Osteoblast (primary cell): ENCODE measurements at regions not wholly inside any gene's neighbourhood (a gene's known extent, or its start where the extent isn't known, plus 50 kb on each side); places are given as distances from the start of the nearest gene placed in this dataset.

Experiments
- DNase-seq: peaks from one replicate; pipeline ENCODE4 v3.0.0; 2011; ENCODE audit warnings: low spot score, mixed read lengths; ENCODE audit not compliant: insufficient read length; ENCODE audit errors: missing footprints
- H2AFZ ChIP-seq: 2 replicates; pipeline ENCODE4 v1.6.0; 2011; ENCODE audit warnings: mild to moderate bottlenecking, low read length
- H3K27ac ChIP-seq: 2 replicates; pipeline ENCODE4 v1.5.1; 2011; ENCODE audit warnings: mild to moderate bottlenecking, low read depth, low read length, moderate library complexity
- H3K27me3 ChIP-seq: 2 replicates; pipeline ENCODE4 v1.6.0; 2012; ENCODE audit warnings: mild to moderate bottlenecking, control low read depth, inconsistent platforms, low read length, moderate library complexity; ENCODE audit not compliant: insufficient read depth
- H3K36me3 ChIP-seq: 2 replicates; pipeline ENCODE4 v1.5.1; 2011; ENCODE audit warnings: mild to moderate bottlenecking, low read length, control low read depth, moderate library complexity; ENCODE audit not compliant: insufficient read depth
- H3K4me1 ChIP-seq: 2 replicates; pipeline ENCODE4 v1.5.1; 2011; ENCODE audit warnings: mild to moderate bottlenecking, low read length, control low read depth, moderate library complexity; ENCODE audit not compliant: insufficient read depth
- H3K4me2 ChIP-seq: 2 replicates; pipeline ENCODE4 v1.6.0; 2011; ENCODE audit warnings: mild to moderate bottlenecking, low read length; ENCODE audit not compliant: insufficient read depth
- H3K4me3 ChIP-seq: fragments of 200-600 bp; sonication (generic); 3 replicates; pipeline ENCODE4 v1.5.1; 2012; ENCODE audit warnings: mild to moderate bottlenecking, low read length, inconsistent platforms; ENCODE audit not compliant: insufficient read depth
- H3K79me2 ChIP-seq: 2 replicates; pipeline ENCODE4 v1.6.0; 2012; ENCODE audit warnings: mild to moderate bottlenecking, low read length, control low read depth, inconsistent platforms; ENCODE audit not compliant: insufficient read depth
- H3K9me3 ChIP-seq: 2 replicates; pipeline ENCODE4 v1.5.1; 2011; ENCODE audit warnings: low read depth, low read length, control low read depth
- H4K20me1 ChIP-seq: 2 replicates; pipeline ENCODE4 v1.6.0; 2012; ENCODE audit warnings: mild to moderate bottlenecking, low read length, control low read depth; ENCODE audit not compliant: insufficient read depth
- CTCF ChIP-seq: IDR thresholded peaks from 2 replicates; pipeline ENCODE4 v1.5.1; 2011; ENCODE audit warnings: mild to moderate bottlenecking, low read depth, low read length, moderate library complexity; ENCODE audit errors: extremely low read depth

- H3K9me3 ChIP-seq = no peaks in the 10 kb centered on the region
- H3K4me3 ChIP-seq = no peak overlapping the region
- H3K79me2 ChIP-seq = no peaks in the 10 kb centered on the region
- H4K20me1 ChIP-seq = no peaks in the 10 kb centered on the region
- TF ChIP-seq CTCF = no peak
- H3K27me3 ChIP-seq = no peaks in the 10 kb centered on the region
- H2AFZ ChIP-seq = no peak overlapping the region
- no peaks in the 10 kb centered on the region for H3K36me3 ChIP-seq
- DNase-seq = no peak
- no peak overlapping the region for H3K27ac ChIP-seq
- H3K4me2 ChIP-seq = no peak overlapping the region
- no peaks in the 10 kb centered on the region for H3K4me1 ChIP-seq
Observed at GRCh38 chr4:66814277-66814676, 731.0 kb downstream of the CENPC start.

GRCh38 chr4:66805582-66805981 lies 739.7 kb downstream of the CENPC start:
- H3K4me3 ChIP-seq = no peak overlapping the region
- H4K20me1 ChIP-seq = no peaks in the 10 kb centered on the region
- no peak overlapping the region for H3K4me2 ChIP-seq
- TF ChIP-seq CTCF = no peak
- H3K4me1 ChIP-seq = no peaks in the 10 kb centered on the region
- no peak overlapping the region for H2AFZ ChIP-seq
- no peak for DNase-seq
- no peaks in the 10 kb centered on the region for H3K36me3 ChIP-seq
- H3K27me3 ChIP-seq = no peaks in the 10 kb centered on the region
- H3K27ac ChIP-seq = no peak overlapping the region
- no peaks in the 10 kb centered on the region for H3K9me3 ChIP-seq
- no peaks in the 10 kb centered on the region for H3K79me2 ChIP-seq

GRCh38 chr4:66804979-66805378 lies 740.3 kb downstream of the CENPC start:
- no peaks in the 10 kb centered on the region for H3K27me3 ChIP-seq
- no peaks in the 10 kb centered on the region for H4K20me1 ChIP-seq
- no peaks in the 10 kb centered on the region for H3K4me1 ChIP-seq
- no peaks in the 10 kb centered on the region for H3K79me2 ChIP-seq
- no peaks in the 10 kb centered on the region for H3K9me3 ChIP-seq
- H3K36me3 ChIP-seq = no peaks in the 10 kb centered on the region
- DNase-seq = no peak
- H3K4me3 ChIP-seq = no peak overlapping the region
- H3K27ac ChIP-seq = no peak overlapping the region
- H3K4me2 ChIP-seq = no peak overlapping the region
- H2AFZ ChIP-seq = no peak overlapping the region
- TF ChIP-seq CTCF = no peak

- TF ChIP-seq CTCF = no peak
- no peaks in the 10 kb centered on the region for H3K27me3 ChIP-seq
Observed at GRCh38 chr4:66797608-66798007, 747.7 kb downstream of the CENPC start.

More at GRCh38 chr4:66797608-66798007, 747.7 kb downstream of the CENPC start:
- no peak overlapping the region for H2AFZ ChIP-seq
- H3K9me3 ChIP-seq = no peaks in the 10 kb centered on the region
- DNase-seq = no peak
- H3K36me3 ChIP-seq = no peaks in the 10 kb centered on the region
- no peak overlapping the region for H3K4me3 ChIP-seq
- H3K79me2 ChIP-seq = no peaks in the 10 kb centered on the region
- H3K4me2 ChIP-seq = no peak overlapping the region
- no peaks in the 10 kb centered on the region for H4K20me1 ChIP-seq
- H3K27ac ChIP-seq = no peak overlapping the region
- no peaks in the 10 kb centered on the region for H3K4me1 ChIP-seq
